ENCODE measurements at regions not wholly inside any gene's neighbourhood (a gene's known extent, or its start where the extent isn't known, plus 50 kb on each side); places are given as distances from the start of the nearest gene placed in this dataset.

- TF ChIP-seq CTCF (IDR thresholded peaks at IDR 0.05; ENCODE audit: low read length) (no peak), EZH2 (optimal IDR thresholded peaks at IDR 0.05; ENCODE audit: low read depth, low read length) (no peak), EZH2phosphoT487 (IDR thresholded peaks at IDR 0.05; ENCODE audit: low read length) (no peak)
Measured at GRCh38 chr2:53317861-53318260, 449.7 kb upstream of the CHAC2 start.
